Fibroblast of mammary gland (primary cell): ENCODE measurements at regions not wholly inside any gene's neighbourhood (a gene's known extent, or its start where the extent isn't known, plus 50 kb on each side); places are given as distances from the start of the nearest gene placed in this dataset.

Source experiments
- DNase-seq: peaks from one replicate; pipeline ENCODE4 v3.0.0-alpha.2; 2010; ENCODE audit warnings: low read depth
- H3K4me3 ChIP-seq: 2 replicates; pipeline ENCODE4 v1.5.1; 2011; ENCODE audit warnings: low read depth, mild to moderate bottlenecking, low read length, moderate library complexity; ENCODE audit not compliant: control insufficient read depth
- TF ChIP-seq, protein P1 (sequence below): conservative IDR thresholded peaks from 2 replicates; pipeline ENCODE4 v1.5.1; 2011; ENCODE audit warnings: low read depth, low read length, inconsistent platforms; ENCODE audit not compliant: control insufficient read depth, insufficient read depth

DNA sequence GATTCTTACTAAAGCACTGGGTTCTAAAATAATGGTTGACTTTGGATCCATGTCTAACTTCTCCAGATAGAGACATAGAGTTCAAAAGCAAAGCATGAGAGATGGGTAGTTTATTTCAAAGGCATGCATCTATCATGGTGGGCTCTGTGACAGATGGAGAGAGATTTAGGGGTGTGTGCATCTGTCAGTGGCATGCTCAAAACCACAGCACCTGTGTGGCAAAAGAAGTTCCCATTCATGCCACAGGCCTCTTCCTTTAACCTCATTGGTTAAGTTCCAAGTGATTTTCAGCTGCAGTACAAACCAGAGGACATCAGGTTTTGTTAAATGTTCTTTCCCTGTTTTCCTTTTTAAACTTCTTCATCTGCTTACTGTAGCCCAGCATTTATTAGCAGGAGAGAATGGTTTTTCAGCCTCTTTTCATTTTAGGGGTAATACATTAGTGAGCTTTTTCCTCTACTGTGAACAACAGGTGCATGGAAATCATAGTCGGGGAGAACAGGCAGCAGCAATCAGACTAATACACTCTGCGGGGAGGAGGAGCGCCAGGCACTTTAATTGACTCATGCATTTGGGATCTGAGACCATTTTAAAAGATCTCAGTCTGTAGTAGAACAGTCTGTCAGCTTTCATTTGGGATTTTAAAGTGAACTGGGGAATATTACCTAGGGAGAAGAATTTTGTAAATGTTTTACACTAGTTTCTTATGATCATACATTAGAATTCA lies 52.4 kb upstream of the UPP2 start:
- TF ChIP-seq, protein P1, sequence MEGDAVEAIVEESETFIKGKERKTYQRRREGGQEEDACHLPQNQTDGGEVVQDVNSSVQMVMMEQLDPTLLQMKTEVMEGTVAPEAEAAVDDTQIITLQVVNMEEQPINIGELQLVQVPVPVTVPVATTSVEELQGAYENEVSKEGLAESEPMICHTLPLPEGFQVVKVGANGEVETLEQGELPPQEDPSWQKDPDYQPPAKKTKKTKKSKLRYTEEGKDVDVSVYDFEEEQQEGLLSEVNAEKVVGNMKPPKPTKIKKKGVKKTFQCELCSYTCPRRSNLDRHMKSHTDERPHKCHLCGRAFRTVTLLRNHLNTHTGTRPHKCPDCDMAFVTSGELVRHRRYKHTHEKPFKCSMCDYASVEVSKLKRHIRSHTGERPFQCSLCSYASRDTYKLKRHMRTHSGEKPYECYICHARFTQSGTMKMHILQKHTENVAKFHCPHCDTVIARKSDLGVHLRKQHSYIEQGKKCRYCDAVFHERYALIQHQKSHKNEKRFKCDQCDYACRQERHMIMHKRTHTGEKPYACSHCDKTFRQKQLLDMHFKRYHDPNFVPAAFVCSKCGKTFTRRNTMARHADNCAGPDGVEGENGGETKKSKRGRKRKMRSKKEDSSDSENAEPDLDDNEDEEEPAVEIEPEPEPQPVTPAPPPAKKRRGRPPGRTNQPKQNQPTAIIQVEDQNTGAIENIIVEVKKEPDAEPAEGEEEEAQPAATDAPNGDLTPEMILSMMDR = no peak
- H3K4me3 ChIP-seq = no peak overlapping the region
- DNase-seq = no peak

DNA sequence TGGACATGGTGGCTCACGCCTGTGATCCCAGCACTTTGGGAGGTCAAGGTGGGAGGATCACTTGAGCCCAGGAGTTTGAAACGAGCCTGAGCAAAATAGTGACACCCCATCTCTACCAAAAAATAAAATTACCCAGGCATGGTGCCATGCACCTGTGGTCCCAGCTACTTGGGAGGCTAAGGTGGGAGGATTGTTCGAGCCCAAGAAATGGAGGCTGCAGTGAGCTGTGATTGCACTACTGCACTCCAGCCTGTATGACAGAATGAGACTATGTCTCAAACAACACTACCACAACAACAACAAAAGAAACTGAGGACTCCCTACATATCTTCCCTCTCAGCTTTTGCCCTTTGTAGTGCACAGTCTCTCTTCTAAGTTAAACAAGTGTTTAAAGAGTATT lies 53.3 kb upstream of the UPP2 start:
- no peak for DNase-seq
- no peak overlapping the region for H3K4me3 ChIP-seq
- TF ChIP-seq, protein P1 = no peak

DNA sequence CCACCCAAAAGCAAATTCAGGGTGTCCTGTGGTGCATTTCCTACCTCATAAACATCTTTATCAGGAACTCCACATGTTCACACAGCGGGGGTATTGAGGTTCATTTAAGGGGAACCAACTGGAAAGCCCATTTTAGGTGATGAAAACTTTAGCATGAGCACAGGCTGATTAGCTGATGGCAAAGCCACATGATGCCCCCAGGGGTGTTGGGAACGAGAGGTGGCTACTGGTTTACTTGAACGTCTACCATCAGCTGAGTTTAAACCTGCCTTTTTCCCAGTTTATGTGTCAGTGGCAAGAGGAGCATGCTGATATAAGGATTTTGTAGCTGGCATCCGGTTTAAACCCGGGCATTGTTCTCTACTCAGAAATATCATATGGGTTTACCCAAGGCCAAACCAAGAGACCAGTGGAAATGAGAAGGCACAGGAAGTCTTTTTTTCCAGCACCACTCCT lies 54.5 kb upstream of the UPP2 start:
- TF ChIP-seq, protein P1 = no peak
- H3K4me3 ChIP-seq = no peak overlapping the region
- DNase-seq = no peak

DNA sequence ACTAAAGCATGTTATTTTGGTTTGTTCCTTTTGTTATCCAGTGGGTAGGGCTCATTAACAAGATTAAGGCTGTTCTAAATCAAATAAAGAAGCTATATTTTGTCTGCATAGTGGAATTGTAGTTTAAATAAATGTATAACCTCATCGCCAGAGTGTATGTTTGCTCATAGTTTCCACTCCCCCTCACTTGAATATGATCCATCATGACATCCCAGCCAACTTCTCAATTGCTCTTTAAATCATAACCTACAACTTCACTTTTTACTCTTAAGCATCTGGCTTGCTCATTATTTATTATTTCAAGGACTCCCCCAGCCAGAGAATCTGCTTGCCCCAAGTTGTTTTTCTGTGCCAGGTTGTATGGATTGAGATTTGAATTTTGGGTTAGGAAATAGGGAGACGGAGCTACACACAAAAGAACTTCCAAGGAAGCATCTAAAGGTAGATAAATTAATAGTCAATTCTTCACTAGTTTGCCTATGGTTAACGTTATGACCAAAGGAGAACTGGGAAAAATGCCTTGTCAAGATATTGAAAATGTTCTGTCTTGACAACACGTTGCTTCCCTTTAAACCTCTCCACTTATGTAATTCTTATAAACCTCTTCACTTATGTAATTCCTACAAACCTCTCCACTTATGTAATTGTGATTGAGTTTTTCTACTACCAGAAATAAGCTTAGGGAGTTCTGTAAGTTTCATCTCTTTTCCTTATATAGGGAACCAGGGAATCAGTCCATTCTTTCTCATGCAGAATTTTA lies 55.4 kb upstream of the UPP2 start:
- H3K4me3 ChIP-seq = no peak overlapping the region
- no peak for DNase-seq
- TF ChIP-seq, protein P1 = no peak

DNA sequence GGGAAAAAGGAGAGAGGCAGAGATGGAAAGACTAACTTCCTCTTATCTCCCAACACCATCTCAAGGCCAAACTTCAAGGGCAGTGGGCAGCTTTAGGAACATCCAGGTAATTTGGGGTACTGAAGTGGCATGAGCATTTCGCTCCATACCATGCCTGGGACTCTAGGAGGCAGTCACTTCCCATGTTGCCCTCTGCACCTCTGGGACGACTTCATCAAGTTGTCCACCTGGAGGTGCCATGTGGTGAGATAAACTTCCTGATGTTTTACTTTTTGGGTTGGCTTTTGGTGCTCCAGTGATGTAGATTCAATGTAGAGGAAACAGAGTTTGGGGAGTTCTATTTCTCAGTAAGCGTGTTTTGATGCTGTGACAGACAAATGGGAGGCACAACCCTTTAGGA lies 56.3 kb upstream of the UPP2 start:
- DNase-seq = no peak

DNA sequence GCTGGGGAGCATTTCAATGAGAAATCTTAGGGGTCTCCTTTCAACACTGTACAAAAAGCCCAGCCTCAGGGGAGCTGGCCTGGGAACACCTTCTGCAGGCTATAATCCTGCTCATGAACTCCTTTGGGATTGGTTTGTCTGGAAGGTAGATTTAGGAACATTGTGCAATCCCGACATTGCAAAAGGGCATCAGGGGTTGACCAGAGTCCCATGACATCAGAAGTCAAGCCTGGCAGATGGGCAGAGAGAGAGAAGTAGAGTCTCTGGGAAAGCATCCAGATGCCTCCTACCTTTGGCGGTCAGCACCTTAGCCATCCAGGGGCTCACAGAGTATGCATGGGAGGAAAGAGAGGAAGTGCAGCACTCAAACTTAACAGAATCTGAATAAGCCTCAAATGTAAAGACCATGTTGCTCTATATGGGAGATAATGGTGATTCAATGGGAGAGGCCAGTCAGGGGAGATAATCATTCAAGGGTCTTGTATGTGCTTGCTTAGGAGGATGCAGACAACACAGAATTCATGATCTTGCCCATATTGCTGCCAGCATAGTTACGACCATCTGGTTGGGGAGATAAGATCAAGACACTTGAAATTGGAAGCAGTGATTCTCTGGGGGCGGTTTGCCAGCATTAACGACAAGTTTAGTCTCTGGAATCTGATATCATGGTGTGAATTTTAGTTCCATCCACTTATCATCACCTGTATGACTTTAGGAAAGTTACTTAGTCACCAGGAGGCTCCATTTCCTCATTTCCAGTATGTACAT lies 58.3 kb upstream of the UPP2 start:
- no peak overlapping the region for H3K4me3 ChIP-seq
- DNase-seq = no peak
- TF ChIP-seq, protein P1 = no peak

More for the DNA sequence above, 56.3 kb upstream of the UPP2 start:
- H3K4me3 ChIP-seq = no peak overlapping the region
- TF ChIP-seq, protein P1 = no peak
